ENCODE measurements at regions not wholly inside any gene's neighbourhood (a gene's known extent, or its start where the extent isn't known, plus 50 kb on each side); places are given as distances from the start of the nearest gene placed in this dataset.

DNA sequence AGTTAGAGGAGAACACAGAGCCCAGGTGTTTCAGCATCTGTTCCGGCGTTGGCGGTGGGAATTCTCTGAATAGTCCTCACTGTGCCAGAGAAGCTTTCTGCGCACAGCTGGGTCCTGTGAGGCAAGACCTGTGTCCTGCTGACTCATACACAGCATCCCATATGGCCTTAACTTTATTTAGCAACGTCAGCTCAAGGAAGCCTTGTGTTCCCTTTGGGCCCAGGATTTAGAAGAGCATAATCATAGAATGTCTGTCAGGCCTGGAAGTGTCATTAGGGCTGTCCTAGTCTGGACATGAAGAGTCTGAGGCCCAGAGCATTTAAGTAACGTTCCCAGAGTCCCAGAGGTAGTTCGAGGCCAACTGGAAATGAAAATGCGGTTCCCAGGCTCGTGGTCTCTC is 188.6 kb upstream of the DMRT1 start:
- intact Hi-C loops (cut with micrococcal nuclease): no loop called here
- TF ChIP-seq, protein P1, sequence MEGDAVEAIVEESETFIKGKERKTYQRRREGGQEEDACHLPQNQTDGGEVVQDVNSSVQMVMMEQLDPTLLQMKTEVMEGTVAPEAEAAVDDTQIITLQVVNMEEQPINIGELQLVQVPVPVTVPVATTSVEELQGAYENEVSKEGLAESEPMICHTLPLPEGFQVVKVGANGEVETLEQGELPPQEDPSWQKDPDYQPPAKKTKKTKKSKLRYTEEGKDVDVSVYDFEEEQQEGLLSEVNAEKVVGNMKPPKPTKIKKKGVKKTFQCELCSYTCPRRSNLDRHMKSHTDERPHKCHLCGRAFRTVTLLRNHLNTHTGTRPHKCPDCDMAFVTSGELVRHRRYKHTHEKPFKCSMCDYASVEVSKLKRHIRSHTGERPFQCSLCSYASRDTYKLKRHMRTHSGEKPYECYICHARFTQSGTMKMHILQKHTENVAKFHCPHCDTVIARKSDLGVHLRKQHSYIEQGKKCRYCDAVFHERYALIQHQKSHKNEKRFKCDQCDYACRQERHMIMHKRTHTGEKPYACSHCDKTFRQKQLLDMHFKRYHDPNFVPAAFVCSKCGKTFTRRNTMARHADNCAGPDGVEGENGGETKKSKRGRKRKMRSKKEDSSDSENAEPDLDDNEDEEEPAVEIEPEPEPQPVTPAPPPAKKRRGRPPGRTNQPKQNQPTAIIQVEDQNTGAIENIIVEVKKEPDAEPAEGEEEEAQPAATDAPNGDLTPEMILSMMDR (IDR thresholded peaks at IDR 0.05): no peak
- Histone ChIP-seq H3K27ac (ENCODE audit: low read length) (no peak overlapping the region), H3K4me1 (ENCODE audit: control insufficient read depth, insufficient read depth, low read length) (peaks cover 15% of the 10 kb centered on the region), H3K36me3 (ENCODE audit: control insufficient read depth, insufficient read depth, low read length) (no peaks in the 10 kb centered on the region), H3K4me3 (ENCODE audit: low read length) (no peak overlapping the region), H3K9me3 (ENCODE audit: control insufficient read depth, insufficient read depth, low read length) (no peaks in the 10 kb centered on the region), H3K27me3 (ENCODE audit: control insufficient read depth, insufficient read depth, low read length) (no peaks in the 10 kb centered on the region)
- WGBS (ENCODE audit: insufficient coverage): 83% methylated on average over 9 of the region's 9 CpGs
- ATAC-seq: no peak
- DNase-seq: no peak
- no peaks in the 10 kb centered on the region for H3K27me3 Mint-ChIP-seq (ENCODE audit: low read depth in 2 of 2)
- H3K36me3 Mint-ChIP-seq: no peaks in the 10 kb centered on the region
- no peak overlapping the region for H3K27ac Mint-ChIP-seq
- H3K4me3 Mint-ChIP-seq: no peak overlapping the region
- H3K4me1 Mint-ChIP-seq: peaks cover 42 to 48% of the 10 kb centered on the region in 2 donors
- no peaks in the 10 kb centered on the region for H3K9me3 Mint-ChIP-seq

DNA sequence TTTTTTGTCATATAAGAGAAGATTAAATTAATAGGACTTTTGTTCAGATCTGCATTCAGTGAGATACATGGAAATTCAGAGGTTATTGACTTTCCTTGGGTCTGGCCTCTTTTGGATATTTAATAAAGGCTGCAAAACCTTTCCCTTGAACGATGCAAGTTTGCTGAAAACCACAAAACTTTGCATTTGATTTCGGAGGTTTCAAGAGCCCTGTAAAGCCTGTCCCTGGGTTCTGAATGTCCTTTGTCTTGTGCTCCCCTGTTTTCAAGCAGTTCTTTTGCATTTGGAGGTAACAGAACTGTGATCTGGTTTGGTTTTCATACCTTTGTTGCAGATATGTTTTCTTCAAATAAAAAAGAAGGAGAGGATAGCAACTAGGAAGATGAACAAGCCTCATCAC is 188.1 kb upstream of the DMRT1 start:
- DNase-seq (no peak), ATAC-seq (no peak)
- H3K36me3 ChIP-seq (ENCODE audit: control insufficient read depth, insufficient read depth, low read length): no peaks in the 10 kb centered on the region
- Mint-ChIP-seq H3K9me3 (no peaks in the 10 kb centered on the region), H3K27ac (no peak overlapping the region), H3K4me1 (peaks cover 42 to 48% of the 10 kb centered on the region in 2 donors), H3K27me3 (ENCODE audit: low read depth in 2 of 2) (no peaks in the 10 kb centered on the region), H3K36me3 (no peaks in the 10 kb centered on the region), H3K4me3 (no peak overlapping the region)
- TF ChIP-seq, protein P1 (IDR thresholded peaks at IDR 0.05): no peak
- 11% methylated on average over 2 of the region's 2 CpGs for WGBS (ENCODE audit: insufficient coverage)
- no peaks in the 10 kb centered on the region for H3K27me3 ChIP-seq (ENCODE audit: control insufficient read depth, insufficient read depth, low read length)
- H3K27ac ChIP-seq (ENCODE audit: low read length): no peak overlapping the region
- H3K4me1 ChIP-seq (ENCODE audit: control insufficient read depth, insufficient read depth, low read length): peaks cover 15% of the 10 kb centered on the region
- no peaks in the 10 kb centered on the region for H3K9me3 ChIP-seq (ENCODE audit: control insufficient read depth, insufficient read depth, low read length)
- H3K4me3 ChIP-seq (ENCODE audit: low read length): no peak overlapping the region
- intact Hi-C loops (cut with micrococcal nuclease): no loop called here

DNA sequence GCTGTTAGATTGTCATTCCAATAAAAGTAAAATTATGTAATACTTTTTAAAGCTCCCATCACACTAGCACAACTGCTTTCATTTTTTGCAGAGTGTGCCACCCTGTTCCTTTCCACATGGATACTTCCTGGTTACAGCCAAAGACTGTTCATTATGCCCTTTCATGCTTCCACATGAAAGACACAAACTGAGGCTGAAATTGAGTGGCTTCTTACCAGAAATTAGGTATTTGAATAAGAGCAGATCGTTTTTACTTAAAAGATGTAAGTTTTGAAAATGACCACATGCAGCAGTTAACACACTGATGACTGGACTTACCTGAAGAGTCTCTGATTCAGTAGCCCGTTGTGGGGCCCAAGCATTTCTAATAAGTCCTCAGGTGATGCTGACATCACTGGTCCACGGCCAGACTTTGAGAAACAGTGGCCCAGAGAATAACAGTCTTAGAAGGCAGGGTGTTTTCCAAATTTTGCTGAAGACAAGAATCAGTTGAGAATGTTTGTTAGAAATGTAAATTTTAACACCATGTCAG is 187.6 kb upstream of the DMRT1 start:
- peaks cover 41 to 50% of the 10 kb centered on the region in 2 donors for H3K4me1 Mint-ChIP-seq
- WGBS (ENCODE audit: insufficient coverage): 86% methylated on average over 3 of the region's 3 CpGs

More for the DNA sequence above, 187.6 kb upstream of the DMRT1 start:
- Histone ChIP-seq H3K36me3 (ENCODE audit: control insufficient read depth, insufficient read depth, low read length) (no peaks in the 10 kb centered on the region), H3K4me3 (ENCODE audit: low read length) (no peak overlapping the region), H3K9me3 (ENCODE audit: control insufficient read depth, insufficient read depth, low read length) (no peaks in the 10 kb centered on the region), H3K27me3 (ENCODE audit: control insufficient read depth, insufficient read depth, low read length) (no peaks in the 10 kb centered on the region), H3K4me1 (ENCODE audit: control insufficient read depth, insufficient read depth, low read length) (peaks cover 15% of the 10 kb centered on the region), H3K27ac (ENCODE audit: low read length) (no peak overlapping the region)
- no peak overlapping the region for H3K4me3 Mint-ChIP-seq
- DNase-seq (no peak), ATAC-seq (no peak)
- TF ChIP-seq, protein P1 (IDR thresholded peaks at IDR 0.05): no peak
- H3K36me3 Mint-ChIP-seq: no peaks in the 10 kb centered on the region
- intact Hi-C loops (cut with micrococcal nuclease): no loop called here
- no peak overlapping the region for H3K27ac Mint-ChIP-seq
- no peaks in the 10 kb centered on the region for H3K27me3 Mint-ChIP-seq (ENCODE audit: low read depth in 2 of 2)
- H3K9me3 Mint-ChIP-seq: no peaks in the 10 kb centered on the region
